ENCODE measurements at regions not wholly inside any gene's neighbourhood (a gene's known extent, or its start where the extent isn't known, plus 50 kb on each side); places are given as distances from the start of the nearest gene placed in this dataset.

DNA sequence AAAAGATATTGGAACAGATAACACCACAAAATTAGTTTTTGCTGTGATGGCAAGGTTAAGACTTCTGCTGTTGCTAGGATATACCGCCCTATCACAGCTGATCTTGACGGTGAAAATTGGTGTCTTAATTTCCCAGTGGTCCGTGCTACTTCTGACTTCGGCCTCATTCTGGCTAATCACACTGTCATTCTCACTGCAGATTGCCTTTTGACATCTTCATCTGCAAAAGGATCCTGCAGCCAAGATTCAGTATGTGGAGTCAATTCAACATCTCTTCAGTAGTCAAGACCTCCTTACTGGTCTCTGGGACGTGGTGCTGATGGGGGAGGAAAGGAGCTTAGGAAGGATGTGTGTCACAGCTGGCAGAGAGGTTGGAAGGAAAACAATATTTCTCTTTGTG lies 438.6 kb downstream of the WDR72 start:
- intact Hi-C loops (cut with micrococcal nuclease): no loop called here
- ATAC-seq: no peak

DNA sequence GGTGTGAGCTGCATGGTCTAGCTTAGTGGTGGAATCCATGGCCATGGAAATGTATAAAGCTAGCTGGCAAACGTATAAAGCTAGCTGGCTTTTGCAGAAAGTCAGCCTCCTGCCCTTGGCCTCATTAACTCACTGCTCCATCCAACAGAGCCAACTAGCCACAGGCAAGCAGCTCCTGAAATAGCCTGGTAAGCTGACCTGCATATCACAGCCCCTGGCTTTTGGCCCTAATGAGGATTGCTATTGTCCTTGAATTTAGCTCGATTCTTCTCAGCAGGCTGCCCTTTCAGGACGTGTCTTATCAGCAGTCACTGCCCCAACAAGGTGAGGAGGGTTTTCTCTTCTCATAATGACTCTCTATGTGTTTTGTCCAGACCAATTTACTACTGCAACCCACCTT lies 446.8 kb downstream of the WDR72 start:
- intact Hi-C loops (cut with micrococcal nuclease): no loop called here
- no peak for ATAC-seq
- DNase-seq: no peak

More for the DNA sequence above, 438.6 kb downstream of the WDR72 start:
- DNase-seq: no peak

DNA sequence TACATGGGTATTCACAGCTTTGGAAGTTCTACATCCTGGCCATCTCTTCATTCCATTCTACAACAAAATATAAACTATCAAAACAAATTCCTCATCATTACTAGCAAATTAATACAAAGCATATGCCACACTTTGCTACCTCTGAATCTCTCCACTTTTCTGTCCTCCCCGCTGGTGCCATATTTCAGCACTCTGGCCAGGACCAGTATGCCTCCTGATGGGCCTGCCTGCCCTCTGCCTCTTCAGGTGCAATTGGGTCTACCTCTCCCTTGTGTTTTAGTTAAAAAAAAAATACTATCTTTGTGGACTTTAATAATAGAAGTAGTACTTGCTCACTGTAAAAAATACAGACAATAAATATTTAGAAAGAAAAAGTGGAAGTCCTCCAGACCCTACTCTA lies 448.8 kb downstream of the WDR72 start:
- DNase-seq: no peak
- ATAC-seq: no peak
- intact Hi-C loops (cut with micrococcal nuclease): no loop called here

DNA sequence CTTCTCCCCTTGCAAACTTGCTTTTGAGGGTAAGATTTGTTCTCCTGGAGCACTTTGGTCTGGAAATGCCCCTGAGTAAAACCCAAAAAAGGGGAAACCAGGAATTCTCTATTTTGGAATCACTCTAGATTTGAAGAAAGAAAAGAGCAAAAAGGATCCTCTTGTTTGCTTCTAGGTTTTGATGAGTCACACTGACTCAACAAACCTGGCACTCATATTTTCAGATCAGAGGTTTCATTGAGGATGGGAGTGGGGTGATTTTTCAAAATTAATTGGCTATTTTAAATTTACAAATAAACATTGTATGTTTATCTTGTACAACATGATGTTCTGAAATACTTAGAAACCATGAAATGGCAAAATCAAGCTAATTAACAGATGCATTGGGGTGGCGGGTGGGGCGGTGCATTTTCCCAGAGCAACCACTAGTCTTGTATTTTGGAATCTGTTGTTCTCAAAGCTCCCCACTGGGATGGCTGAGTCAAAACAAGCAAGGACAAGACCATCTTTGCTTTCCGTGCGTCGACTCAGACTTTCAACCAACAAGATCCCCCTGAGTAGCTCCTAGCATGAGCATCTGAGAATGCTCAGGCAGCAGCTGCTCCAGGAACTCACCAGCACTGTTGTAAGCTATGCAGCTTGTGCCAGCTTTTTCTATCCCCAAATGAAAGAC lies 451.4 kb downstream of the WDR72 start:
- ATAC-seq (no peak), DNase-seq (no peak)
- intact Hi-C loops (cut with micrococcal nuclease): no loop called here

DNA sequence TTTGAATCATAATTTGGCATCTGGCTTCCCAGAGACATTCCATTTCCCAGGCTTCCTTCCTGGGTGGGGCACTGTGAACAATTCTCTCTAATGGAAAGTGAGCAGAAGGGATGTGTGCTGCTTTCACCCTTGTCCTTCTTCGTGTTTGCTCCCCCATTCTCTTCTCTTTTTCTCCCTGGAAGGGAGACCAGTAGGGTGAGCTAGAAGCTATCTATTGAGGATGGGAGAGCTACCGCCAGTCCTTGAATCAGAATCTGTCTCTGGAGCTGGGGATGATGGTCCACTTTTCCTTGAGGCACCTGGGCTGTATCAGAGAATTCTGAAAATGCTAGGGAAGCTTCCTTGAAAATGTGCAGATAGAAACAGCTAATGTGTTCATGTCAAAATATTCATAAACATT lies 453.9 kb downstream of the WDR72 start:
- DNase-seq: no peak
- intact Hi-C loops (cut with micrococcal nuclease): no loop called here
- no peak for ATAC-seq

DNA sequence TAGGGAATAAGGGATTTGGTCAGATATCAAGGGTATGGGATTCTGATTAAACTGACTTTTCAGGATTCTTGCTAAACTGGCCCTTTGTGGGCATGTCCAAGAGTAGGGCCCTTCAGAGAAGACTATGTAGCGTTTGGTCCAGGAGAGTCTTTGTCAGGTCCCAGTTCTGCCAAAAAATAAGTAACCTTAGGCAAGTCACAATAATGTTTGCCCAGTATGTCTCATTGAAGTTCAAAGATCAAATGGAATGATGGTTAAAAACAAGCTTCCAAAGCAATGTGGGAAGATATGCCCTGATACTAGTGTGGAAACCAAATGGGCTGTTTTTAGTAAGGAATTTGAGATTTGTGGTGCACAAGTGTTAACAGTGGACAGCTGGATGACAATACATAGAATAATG lies 454.4 kb downstream of the WDR72 start:
- DNase-seq: no peak
- intact Hi-C loops (cut with micrococcal nuclease): no loop called here
- ATAC-seq: no peak

DNA sequence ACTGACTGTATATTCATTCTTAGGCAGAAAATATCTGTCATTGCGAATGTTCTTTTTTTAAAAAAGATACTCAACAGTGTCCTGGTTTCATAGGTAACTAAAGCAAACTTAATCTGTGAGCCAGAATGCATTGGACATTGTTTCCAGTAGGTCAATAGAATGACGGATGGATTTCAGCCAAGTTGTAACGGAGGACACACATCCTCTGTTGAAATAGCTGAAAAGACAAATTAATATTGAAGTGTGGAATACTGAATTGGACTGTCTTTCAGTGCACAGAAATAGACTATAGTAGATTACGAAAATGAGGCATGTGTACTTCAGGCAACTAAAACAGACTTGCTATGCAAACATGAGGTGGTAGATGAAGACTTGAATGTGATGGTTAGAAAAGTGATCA lies 461.6 kb downstream of the WDR72 start:
- DNase-seq (no peak), ATAC-seq (no peak)
- intact Hi-C loops (cut with micrococcal nuclease): no loop called here

DNA sequence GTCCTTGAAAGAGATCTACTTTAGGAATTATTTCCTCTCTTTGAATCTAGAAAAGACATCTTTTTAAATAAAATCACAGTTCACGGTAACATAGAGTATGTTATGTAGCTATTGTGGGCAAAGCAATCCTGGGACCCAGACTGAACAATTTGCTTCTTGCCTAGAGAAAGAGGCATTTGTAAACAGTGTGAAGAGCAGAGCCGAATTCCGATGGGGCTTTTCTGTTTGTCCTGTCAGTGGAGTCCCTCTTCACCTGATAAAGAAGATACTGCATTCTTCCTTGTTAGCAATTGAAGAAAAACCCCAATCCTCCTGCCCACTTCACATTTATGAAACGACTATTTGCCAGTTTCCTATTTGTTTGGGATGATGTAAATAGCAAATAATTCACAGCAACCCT lies 462.9 kb downstream of the WDR72 start:
- intact Hi-C loops (cut with micrococcal nuclease): no loop called here
- no peak for DNase-seq
- no peak for ATAC-seq

DNA sequence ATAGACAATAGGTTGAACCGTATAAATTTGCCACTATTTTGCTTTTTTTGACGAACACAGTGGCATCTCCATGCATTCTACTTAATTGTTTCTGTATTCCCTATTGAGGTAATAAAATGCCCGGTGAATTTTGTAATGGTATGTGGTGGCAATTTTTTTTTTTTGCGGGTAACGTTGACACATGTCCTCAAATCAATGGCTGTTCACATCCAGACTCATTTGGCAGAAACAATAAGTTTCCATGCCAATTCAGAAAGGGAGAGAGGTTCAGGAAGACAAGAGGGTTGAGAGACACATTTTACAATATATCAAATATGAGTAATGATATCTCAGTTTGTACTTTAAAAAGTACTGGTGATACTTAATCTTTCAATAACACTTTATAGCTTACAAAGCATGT lies 463.9 kb downstream of the WDR72 start:
- DNase-seq (no peak), ATAC-seq (no peak)
- intact Hi-C loops (cut with micrococcal nuclease): no loop called here

DNA sequence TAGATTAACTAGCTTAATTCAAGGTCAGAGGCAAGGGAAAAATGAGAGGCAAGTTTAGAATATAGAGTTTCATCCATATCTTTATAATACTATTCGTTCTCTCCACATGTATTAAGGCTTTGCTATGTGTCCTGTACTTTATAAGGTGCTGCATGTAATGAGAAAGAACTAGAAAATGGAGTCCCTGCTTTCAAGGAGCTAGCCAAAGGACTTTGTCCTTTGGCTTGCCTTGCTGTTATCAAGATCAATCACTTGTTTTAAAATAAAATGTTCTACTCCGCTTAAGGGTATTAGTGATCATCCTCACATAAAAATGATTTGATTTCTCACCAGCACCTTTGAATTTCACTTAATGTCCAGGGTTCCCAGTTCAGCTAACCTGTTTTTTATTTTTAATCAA lies 470.9 kb downstream of the WDR72 start:
- intact Hi-C loops (cut with micrococcal nuclease): no loop called here
- ATAC-seq (no peak), DNase-seq (no peak)

DNA sequence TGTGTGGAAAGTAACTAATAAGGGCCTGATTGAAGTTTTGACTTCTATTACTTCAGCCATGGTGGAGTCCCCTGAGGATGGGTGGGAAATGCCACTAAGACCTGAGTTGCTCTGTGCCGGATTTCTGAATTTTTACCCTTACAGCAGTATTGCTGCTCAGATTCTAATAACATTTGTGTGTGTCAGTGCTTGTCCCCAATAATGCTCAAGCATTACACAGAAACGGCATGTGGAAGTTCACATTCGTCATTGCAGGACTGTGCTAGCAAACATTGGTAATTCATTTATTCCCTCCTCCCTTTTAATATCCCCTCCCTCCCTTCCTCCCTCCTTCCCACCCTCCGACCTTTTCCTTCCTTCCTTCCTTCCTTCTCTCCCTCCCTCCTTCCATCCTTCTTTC lies 484.5 kb upstream of the ONECUT1 start:
- intact Hi-C loops (cut with micrococcal nuclease): no loop called here
- DNase-seq: no peak
- ATAC-seq: no peak

DNA sequence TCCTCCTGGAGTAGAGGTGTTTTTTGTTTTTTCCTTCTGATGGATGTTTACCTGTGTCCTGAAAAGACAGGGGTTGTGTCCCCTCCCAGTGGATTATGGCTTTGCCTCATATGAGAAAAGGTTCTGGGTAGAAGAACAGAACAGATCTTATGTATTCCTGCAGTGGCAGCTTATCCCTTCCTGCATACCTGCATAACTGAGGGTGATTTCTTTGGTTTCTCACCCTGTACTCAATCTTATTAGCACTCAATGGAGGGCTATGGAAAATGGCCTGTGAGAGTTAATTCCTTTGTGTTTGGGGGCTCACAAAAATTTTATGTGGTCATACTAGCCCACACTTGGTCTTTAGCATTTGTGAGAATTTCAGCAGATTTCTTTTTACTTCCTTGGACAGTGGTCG lies 482.0 kb upstream of the ONECUT1 start:
- intact Hi-C loops (cut with micrococcal nuclease): no loop called here
- ATAC-seq (no peak), DNase-seq (no peak)

DNA sequence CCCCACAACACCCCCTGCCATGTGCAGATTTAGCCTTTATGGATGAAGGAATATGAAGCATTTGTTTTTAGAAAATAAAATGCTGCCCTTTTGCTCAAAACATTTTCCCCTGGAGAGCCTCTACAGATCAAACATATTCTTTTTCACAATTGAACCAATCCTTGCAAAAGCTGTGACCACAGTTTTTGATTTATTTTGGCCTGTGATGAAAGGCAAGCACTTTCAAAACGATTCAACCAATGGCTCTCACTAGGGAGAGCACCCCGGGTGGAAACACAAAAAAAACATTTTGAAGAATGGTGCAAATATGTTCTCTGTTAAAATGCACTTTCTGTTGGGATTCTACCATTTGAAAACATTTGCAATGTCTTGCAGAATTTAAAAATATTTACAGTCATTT lies 476.0 kb upstream of the ONECUT1 start:
- intact Hi-C loops (cut with micrococcal nuclease): no loop called here
- no peak for DNase-seq
- no peak for ATAC-seq

DNA sequence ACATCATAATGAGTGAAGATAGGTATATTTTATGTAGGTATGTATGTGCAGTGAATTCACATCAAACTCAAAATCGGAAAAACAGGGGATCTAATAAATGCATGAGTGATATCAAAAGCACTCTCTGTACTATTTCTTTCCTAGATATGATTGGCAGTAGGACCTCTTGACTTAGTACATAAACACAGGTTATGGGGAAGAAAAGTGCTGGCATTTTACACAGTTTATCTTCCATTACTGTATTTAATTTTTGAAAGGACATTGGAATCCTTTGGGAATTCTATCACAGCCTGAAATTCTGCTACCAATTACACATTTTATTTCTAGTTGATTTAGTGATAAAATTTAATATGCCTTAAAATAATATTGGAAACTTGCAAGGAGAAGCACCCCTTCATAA lies 470.5 kb upstream of the ONECUT1 start:
- ATAC-seq: no peak
- intact Hi-C loops (cut with micrococcal nuclease): no loop called here
- DNase-seq: no peak

DNA sequence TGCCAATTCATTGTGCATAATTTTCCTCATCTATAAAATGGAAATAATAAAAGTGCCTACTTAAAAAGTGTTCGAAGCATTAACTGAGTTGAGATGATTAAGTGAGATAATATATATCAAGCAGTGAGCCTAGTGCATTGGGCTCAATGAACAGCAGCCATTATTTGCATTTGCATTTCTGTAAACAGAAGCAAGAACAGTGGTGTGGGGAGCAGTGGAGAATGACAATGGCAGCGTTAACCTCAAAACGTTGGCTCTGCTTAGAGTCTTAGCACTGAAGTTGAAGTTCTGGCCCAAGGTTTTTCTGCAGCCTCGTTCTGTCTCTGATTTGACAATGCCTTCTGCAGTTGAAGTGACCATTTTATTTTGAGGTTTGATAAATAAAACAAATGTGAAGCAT lies 466.3 kb upstream of the ONECUT1 start:
- intact Hi-C loops (cut with micrococcal nuclease): no loop called here
- ATAC-seq: no peak

DNA sequence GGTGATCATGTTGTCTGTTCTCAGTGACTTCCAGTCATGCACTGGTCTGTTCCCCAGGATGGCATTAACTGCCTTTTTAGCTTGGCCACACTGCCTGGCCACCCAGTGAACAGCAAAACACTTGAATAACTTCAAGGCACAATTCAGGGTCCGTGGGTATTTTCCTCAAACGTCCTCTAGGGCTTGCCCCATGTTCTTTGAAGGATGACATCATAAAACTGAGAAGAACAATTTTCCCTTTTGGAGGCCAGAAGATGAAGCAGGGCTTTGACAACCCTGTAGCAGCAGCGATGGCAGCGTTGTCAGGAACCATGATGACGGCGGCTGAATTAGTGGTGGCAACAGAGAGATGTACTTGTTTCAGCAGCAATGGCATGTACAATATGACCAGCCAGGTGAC lies 465.9 kb upstream of the ONECUT1 start:
- no peak for DNase-seq
- intact Hi-C loops (cut with micrococcal nuclease): no loop called here
- no peak for ATAC-seq

More for the DNA sequence above, 466.3 kb upstream of the ONECUT1 start:
- DNase-seq: no peak

DNA sequence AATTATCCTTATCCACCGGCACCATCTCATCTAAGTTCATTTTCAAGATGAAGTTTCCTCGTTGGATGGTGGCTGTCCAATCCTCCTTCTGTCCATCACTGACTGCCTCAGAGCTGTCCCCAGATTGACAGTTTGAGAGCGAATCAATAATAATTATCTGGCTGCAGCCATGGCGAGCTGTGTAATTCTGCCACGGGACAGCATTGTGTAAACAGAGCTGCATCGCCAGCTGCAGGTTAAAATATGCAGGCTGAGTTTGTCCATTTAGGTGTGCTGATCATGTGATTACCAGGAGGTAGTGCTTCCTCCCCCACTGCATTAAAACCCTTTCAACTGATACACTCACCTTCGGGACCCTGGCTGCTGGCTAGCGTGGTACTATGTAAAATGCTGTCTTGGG lies 461.9 kb upstream of the ONECUT1 start:
- DNase-seq (no peak), ATAC-seq (no peak)
- intact Hi-C loops (cut with micrococcal nuclease): no loop called here

DNA sequence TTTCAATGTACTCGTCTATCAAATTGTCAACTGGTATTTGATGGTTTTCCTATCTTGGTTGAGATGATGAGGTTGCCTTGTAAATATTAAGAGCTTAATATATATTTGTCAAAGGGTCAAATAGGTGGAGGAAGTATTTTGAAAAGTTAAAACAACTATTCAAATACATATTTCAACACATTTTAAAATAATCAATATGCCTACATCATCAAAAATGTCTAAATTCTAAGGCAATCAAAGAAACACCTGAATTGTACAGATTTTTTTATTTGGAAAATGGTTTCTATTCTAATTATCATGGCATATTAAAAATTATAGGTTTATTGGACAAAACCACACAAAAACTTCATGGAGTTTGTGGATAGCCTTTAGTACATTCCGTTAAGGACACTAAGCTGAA lies 461.4 kb upstream of the ONECUT1 start:
- intact Hi-C loops (cut with micrococcal nuclease): no loop called here
- DNase-seq: no peak
- ATAC-seq: no peak

DNA sequence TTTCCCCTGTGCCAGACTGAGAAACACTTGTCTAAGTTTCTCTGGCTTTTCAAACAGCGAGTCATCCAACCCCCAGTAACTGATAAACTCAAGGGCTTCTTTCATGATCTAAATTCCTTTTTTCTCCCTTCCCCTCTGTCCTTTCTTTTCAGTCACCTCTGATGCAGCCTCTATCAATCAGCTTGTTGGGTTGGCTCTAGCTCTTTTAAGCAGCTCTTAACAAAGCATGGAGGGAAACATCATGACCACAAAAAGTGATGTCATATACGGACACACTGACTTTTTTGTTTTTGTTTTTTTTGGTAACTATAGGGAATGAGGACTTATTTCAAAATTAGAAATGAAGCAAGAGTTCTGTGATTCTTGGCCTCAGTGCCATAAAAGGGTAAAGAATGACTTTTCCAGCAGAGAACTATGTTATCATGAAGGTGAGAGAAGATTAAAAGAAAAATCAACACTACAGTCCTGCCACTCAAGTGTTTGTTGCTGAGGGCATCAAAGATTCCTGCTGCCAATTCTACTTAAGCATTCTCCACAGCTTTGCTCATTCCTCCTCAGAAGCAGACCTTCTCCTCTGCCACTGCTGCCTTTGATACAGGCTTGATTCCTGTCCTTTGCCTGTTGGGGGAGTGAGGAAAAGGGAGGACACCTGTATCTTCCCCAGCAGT lies 457.0 kb upstream of the ONECUT1 start:
- intact Hi-C loops (cut with micrococcal nuclease): no loop called here
- ATAC-seq (no peak), DNase-seq (no peak)

DNA sequence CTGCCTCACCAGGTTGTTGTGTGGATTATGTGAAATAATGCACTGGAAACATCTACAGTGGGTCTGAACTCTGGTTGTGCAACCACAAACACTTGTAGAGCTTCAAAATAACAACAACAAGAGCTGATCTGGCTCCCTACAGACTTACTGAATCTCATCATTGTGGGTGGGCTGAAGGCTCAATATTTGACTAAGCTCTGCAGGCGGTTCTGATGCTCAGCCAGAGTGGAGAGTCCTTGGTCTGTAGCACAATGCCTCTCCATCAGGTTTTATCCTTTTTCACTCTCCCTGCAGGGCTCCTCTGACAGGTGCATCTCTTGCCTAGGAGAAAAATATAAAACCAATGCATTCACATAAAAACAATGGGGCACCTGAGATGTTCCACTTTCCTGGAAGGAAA lies 456.3 kb upstream of the ONECUT1 start:
- DNase-seq (no peak), ATAC-seq (no peak)
- intact Hi-C loops (cut with micrococcal nuclease): no loop called here

DNA sequence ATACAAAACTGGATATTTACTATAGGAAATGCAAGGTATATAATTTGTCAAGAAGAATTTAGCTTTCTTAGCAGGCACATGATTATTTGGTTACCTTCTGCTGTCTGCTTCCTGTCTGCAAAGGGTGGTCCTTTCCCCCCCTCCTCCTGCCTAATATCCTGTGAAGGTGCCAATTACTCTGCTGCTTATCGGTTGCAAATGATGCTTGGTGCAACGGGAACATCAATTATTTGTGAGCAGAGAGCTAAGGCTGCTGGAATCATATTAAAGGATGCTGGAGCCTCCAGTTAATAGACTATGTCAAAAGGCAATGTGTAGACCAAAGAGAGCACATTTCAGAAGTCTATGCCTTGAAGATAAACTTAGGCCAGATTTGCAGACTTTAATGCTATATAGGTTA lies 443.7 kb upstream of the ONECUT1 start:
- DNase-seq (no peak), ATAC-seq (no peak)
- intact Hi-C loops (cut with micrococcal nuclease): no loop called here

DNA sequence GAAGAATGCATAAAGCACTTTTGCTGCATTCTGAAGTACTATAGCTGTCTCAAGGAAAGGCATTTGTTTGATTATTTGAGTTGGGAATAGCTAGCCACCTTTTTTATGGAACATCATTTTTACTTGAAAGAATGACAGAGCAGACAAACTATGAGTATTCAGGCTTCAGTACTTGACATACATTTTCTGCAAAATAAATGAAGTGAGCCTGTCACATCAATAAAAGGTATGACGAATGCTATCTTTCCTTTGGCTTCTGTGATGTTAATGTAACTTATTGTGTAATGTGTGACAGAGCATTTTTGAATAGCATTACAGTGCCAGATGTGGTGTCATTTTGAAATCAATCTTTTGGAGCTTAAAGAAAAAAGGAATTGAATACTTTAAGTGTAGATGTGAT lies 440.3 kb upstream of the ONECUT1 start:
- intact Hi-C loops (cut with micrococcal nuclease): no loop called here
- ATAC-seq (no peak), DNase-seq (no peak)

All from left ventricle myocardium superior (tissue), 1 donor.